ENCODE measurements at regions not wholly inside any gene's neighbourhood (a gene's known extent, or its start where the extent isn't known, plus 50 kb on each side); places are given as distances from the start of the nearest gene placed in this dataset.

- TF ChIP-seq CTCF (IDR thresholded peaks at IDR 0.05): no peak
- no peak for TF ChIP-seq POLR2AphosphoS5 (IDR thresholded peaks at IDR 0.05)
Observed at GRCh38 chr16:62194828-62195227, 158.6 kb upstream of the CDH8 start.

Measured in prostate gland (tissue), 2 donors.